H1 (cell line): ENCODE measurements at regions not wholly inside any gene's neighbourhood (a gene's known extent, or its start where the extent isn't known, plus 50 kb on each side); places are given as distances from the start of the nearest gene placed in this dataset.

Experiments used
- CTCF ChIA-PET: fragments of 300-600 bp; sonication (Branson Sonifier 250); formaldehyde crosslinking; loops from one replicate; lab custom pipeline; 2021; ENCODE audit not compliant: partially characterized antibody; lab: Charles Lee
- POLR2A ChIA-PET: fragments of 300-600 bp; sonication (Branson Sonifier 250); formaldehyde crosslinking; loops from one replicate; lab custom pipeline; 2021; ENCODE audit warnings: inconsistent platforms; ENCODE audit not compliant: partially characterized antibody; lab: Charles Lee
- DNase-seq, 2 experiments: peaks; one replicate each; pipeline versions ENCODE4 v3.0.0 to v3.0.0-alpha.2; 2010 to 2022; ENCODE audit warnings: low spot score in 2 of 2, low read depth in 1 of 2, mixed read lengths in 1 of 2
- FAIRE-seq: peaks from 2 replicates; lab custom pipeline; 2011; peaks lifted over from hg19 to GRCh38; lab: Jason Lieb, UNC
- H2AFZ ChIP-seq: 2 replicates; pipeline ENCODE4 v1.8.1; 2012; ENCODE audit warnings: low read length, inconsistent platforms
- H2AK5ac ChIP-seq: 2 replicates; pipeline ENCODE4 v1.6.1; 2013; ENCODE audit warnings: low read depth, low read length
- H2BK120ac ChIP-seq: replicated peaks from 2 replicates; pipeline ENCODE3; 2013; ENCODE audit warnings: low read depth, low read length, inconsistent platforms
- H2BK12ac ChIP-seq: 2 replicates; pipeline ENCODE4 v1.6.1; 2013; ENCODE audit warnings: low read depth, low read length
- H2BK15ac ChIP-seq: 2 replicates; pipeline ENCODE4 v1.6.1; 2013; ENCODE audit warnings: low read length
- H2BK20ac ChIP-seq: 2 replicates; pipeline ENCODE4 v1.6.1; 2013; ENCODE audit warnings: low read length
- H2BK5ac ChIP-seq: 2 replicates; pipeline ENCODE4 v1.6.1; 2013; ENCODE audit warnings: low read depth, low read length
- H3K14ac ChIP-seq: 2 replicates; pipeline ENCODE4 v1.6.1; 2013; ENCODE audit warnings: inconsistent platforms; ENCODE audit not compliant: insufficient read length
- H3K18ac ChIP-seq: 2 replicates; pipeline ENCODE4 v1.6.1; 2013; ENCODE audit warnings: low read length; ENCODE audit errors: extremely low read depth
- H3K23ac ChIP-seq: 2 replicates; pipeline ENCODE4 v1.6.1; 2013; ENCODE audit warnings: inconsistent platforms; ENCODE audit not compliant: insufficient read length
- H3K23me2 ChIP-seq: 2 replicates; pipeline ENCODE4 v1.6.1; 2013; ENCODE audit warnings: low read depth, low read length
- H3K27ac ChIP-seq: 2 replicates; pipeline ENCODE4 v1.6.1; 2011; ENCODE audit warnings: low read depth, low read length, inconsistent platforms
- H3K27me3 ChIP-seq, 4 experiments: replicated peaks in 1 of 4; 1 replicate in 1 of 4; 2 replicates in 3 of 4; pipeline versions ENCODE4 v1.6.1 to v1.8.1; 2011 to 2013; ENCODE audit warnings: low read length in 3 of 4, mild to moderate bottlenecking in 3 of 4, inconsistent platforms in 2 of 4, mixed read lengths in 2 of 4, moderate library complexity in 1 of 4; ENCODE audit not compliant: control insufficient read depth in 3 of 4, insufficient read depth in 3 of 4; ENCODE audit errors: extremely low read depth in 1 of 4
- H3K36me3 ChIP-seq, 4 experiments: 2 replicates each; pipeline versions ENCODE4 v1.6.1 to v1.8.1; 2011 to 2013; ENCODE audit warnings: mild to moderate bottlenecking in 4 of 4, low read length in 3 of 4, moderate library complexity in 2 of 4, control low read depth in 1 of 4, inconsistent platforms in 1 of 4; ENCODE audit not compliant: insufficient read depth in 4 of 4, control insufficient read depth in 2 of 4
- H3K4ac ChIP-seq: replicated peaks from 2 replicates; pipeline ENCODE3; 2013; ENCODE audit warnings: low read length, low read depth, mixed read lengths, inconsistent platforms; ENCODE audit not compliant: insufficient read length
- H3K4me1 ChIP-seq, 4 experiments: replicated peaks in 1 of 4; 1 replicate in 1 of 4; 2 replicates in 3 of 4; pipeline versions ENCODE4 v1.6.1 to v1.8.1; 2011 to 2013; ENCODE audit warnings: low read length in 3 of 4, inconsistent platforms in 2 of 4, mixed read lengths in 1 of 4; ENCODE audit not compliant: insufficient read depth in 4 of 4, control insufficient read depth in 3 of 4
- H3K4me2 ChIP-seq, 2 experiments: 2 replicates each; pipeline versions ENCODE4 v1.6.1 to v1.8.1; 2011 to 2013; ENCODE audit warnings: low read depth in 2 of 2, low read length in 2 of 2, control low read depth in 1 of 2, inconsistent platforms in 1 of 2, mild to moderate bottlenecking in 1 of 2; ENCODE audit not compliant: insufficient read depth in 1 of 2
- H3K4me3 ChIP-seq, 4 experiments: fragments of 200-600, 300-600 bp in 1 of 4; sonication (generic), shearing (Covaris generic), sonication (Bioruptor Twin) in 1 of 4; 2 replicates each; pipeline versions ENCODE4 v1.5.1 to v1.8.1; 2011 to 2016; ENCODE audit warnings: low read length in 4 of 4, low read depth in 3 of 4, control low read depth in 2 of 4, inconsistent platforms in 2 of 4, mild to moderate bottlenecking in 2 of 4, mixed read lengths in 1 of 4, moderate library complexity in 1 of 4; ENCODE audit not compliant: insufficient read depth in 2 of 4; ENCODE audit errors: extremely low read depth in 1 of 4
- H3K56ac ChIP-seq: replicated peaks from 2 replicates; pipeline ENCODE3; 2013; ENCODE audit warnings: low read depth, mild to moderate bottlenecking, mixed read lengths, low read length, inconsistent platforms; ENCODE audit not compliant: insufficient read length
- H3K79me1 ChIP-seq: 2 replicates; pipeline ENCODE4 v1.6.1; 2013; ENCODE audit warnings: low read depth, low read length, control low read depth
- H3K79me2 ChIP-seq, 2 experiments: 2 replicates each; pipeline versions ENCODE4 v1.6.1 to v1.8.1; 2012 to 2013; ENCODE audit warnings: low read length in 2 of 2, mild to moderate bottlenecking in 2 of 2, inconsistent platforms in 1 of 2; ENCODE audit not compliant: insufficient read depth in 2 of 2, control insufficient read depth in 1 of 2
- H3K9ac ChIP-seq, 4 experiments: replicated peaks in 1 of 4; 1 replicate in 1 of 4; 2 replicates in 3 of 4; pipeline versions ENCODE4 v1.6.1 to v1.8.1; 2011 to 2013; ENCODE audit warnings: low read depth in 3 of 4, low read length in 3 of 4, control low read depth in 2 of 4, mild to moderate bottlenecking in 2 of 4, moderate library complexity in 2 of 4, inconsistent platforms in 1 of 4; ENCODE audit errors: extremely low read depth in 1 of 4
- H3K9me3 ChIP-seq, 2 experiments: 2 replicates each; pipeline versions ENCODE4 v1.6.1 to v1.8.1; 2012 to 2013; ENCODE audit warnings: mild to moderate bottlenecking in 2 of 2, moderate library complexity in 2 of 2, control low read depth in 1 of 2, inconsistent platforms in 1 of 2, low read depth in 1 of 2, low read length in 1 of 2, mixed read lengths in 1 of 2; ENCODE audit not compliant: insufficient read depth in 2 of 2
- H4K20me1 ChIP-seq, 2 experiments: replicated peaks in 1 of 2; 2 replicates each; pipeline versions ENCODE3 to v1.8.1; 2011 to 2013; ENCODE audit warnings: inconsistent platforms in 2 of 2, low read length in 2 of 2, mild to moderate bottlenecking in 1 of 2; ENCODE audit not compliant: insufficient read depth in 2 of 2, control insufficient read depth in 1 of 2
- H4K5ac ChIP-seq: 2 replicates; pipeline ENCODE4 v1.6.1; 2013; ENCODE audit warnings: low read length, low read depth, mixed read lengths, inconsistent platforms; ENCODE audit not compliant: insufficient read length
- H4K8ac ChIP-seq: 2 replicates; pipeline ENCODE4 v1.8.0; 2013; ENCODE audit warnings: mild to moderate bottlenecking, moderate library complexity, low read length, inconsistent platforms; ENCODE audit not compliant: insufficient read depth; ENCODE audit errors: extremely low read depth
- H4K91ac ChIP-seq: replicated peaks from 2 replicates; pipeline ENCODE3; 2013; ENCODE audit warnings: low read length, mixed read lengths, inconsistent platforms; ENCODE audit not compliant: insufficient read length
- ATF3 ChIP-seq: IDR thresholded peaks from 2 replicates; pipeline ENCODE4 v1.6.1; 2011; ENCODE audit warnings: low read depth, mild to moderate bottlenecking, low read length; ENCODE audit not compliant: insufficient read depth
- BACH1 ChIP-seq: IDR thresholded peaks from 2 replicates; pipeline ENCODE4 v1.6.1; 2012; ENCODE audit warnings: low read length, improper control_type of control experiment
- CEBPB ChIP-seq: IDR thresholded peaks from 2 replicates; pipeline ENCODE4 v1.6.1; 2012; ENCODE audit warnings: low read depth, low read length
- CREB1 ChIP-seq: IDR thresholded peaks from 2 replicates; pipeline ENCODE4 v1.6.1; 2012; ENCODE audit warnings: inconsistent platforms
- E2F6 ChIP-seq: IDR thresholded peaks from 2 replicates; pipeline ENCODE4 v1.6.1; 2012; ENCODE audit warnings: inconsistent platforms
- EP300 ChIP-seq, 2 experiments: IDR thresholded peaks; 1 replicate in 1 of 2; 2 replicates in 1 of 2; pipeline ENCODE4 v1.6.1; 2011 to 2012; ENCODE audit warnings: low read depth in 2 of 2, low read length in 2 of 2, mild to moderate bottlenecking in 2 of 2, borderline replicate concordance in 1 of 2, inconsistent platforms in 1 of 2, moderate library complexity in 1 of 2
- HDAC2 ChIP-seq, 2 experiments: fragments of 300-600 bp in 1 of 2; sonication (generic) in 1 of 2; IDR thresholded peaks; 2 replicates each; pipeline ENCODE4 v1.6.1; 2011 to 2012; ENCODE audit warnings: low read depth in 2 of 2, low read length in 2 of 2, mild to moderate bottlenecking in 2 of 2, moderate library complexity in 2 of 2, borderline replicate concordance in 1 of 2, inconsistent platforms in 1 of 2
- JUN ChIP-seq: IDR thresholded peaks from 2 replicates; pipeline ENCODE4 v1.6.1; 2011; ENCODE audit warnings: low read depth, mild to moderate bottlenecking, improper control_type of control experiment, low read length
- MAFK ChIP-seq: IDR thresholded peaks from 2 replicates; pipeline ENCODE4 v1.6.1; 2012; ENCODE audit warnings: low read depth, mild to moderate bottlenecking, improper control_type of control experiment, low read length
- RFX5 ChIP-seq: IDR thresholded peaks from 2 replicates; pipeline ENCODE4 v1.6.1; 2011; ENCODE audit warnings: low read depth, low read length, improper control_type of control experiment, borderline replicate concordance
- SIRT6 ChIP-seq: IDR thresholded peaks from one replicate; pipeline ENCODE4 v1.7.1; 2012; ENCODE audit warnings: low read length, inconsistent platforms
- SP2 ChIP-seq: IDR thresholded peaks from 2 replicates; pipeline ENCODE4 v1.6.1; 2012; ENCODE audit warnings: mild to moderate bottlenecking, low read length, inconsistent platforms
- SP4 ChIP-seq: IDR thresholded peaks from 2 replicates; pipeline ENCODE4 v1.6.1; 2012; ENCODE audit warnings: low read length, inconsistent platforms
- SUZ12 ChIP-seq: fragments of 200-600 bp; sonication (generic); IDR thresholded peaks from 2 replicates; pipeline ENCODE4 v1.6.1; 2012; ENCODE audit warnings: mild to moderate bottlenecking, inconsistent platforms, low read length, moderate library complexity, mixed read lengths
- YY1 ChIP-seq: IDR thresholded peaks from 2 replicates; pipeline ENCODE4 v1.6.1; 2011; ENCODE audit warnings: low read depth, mild to moderate bottlenecking, low read length
- ZNF274 ChIP-seq: IDR thresholded peaks from 2 replicates; pipeline ENCODE4 v1.7.0; 2012; ENCODE audit warnings: low read length, borderline replicate concordance; ENCODE audit errors: extremely low read depth

GRCh38 chr7:93810561-93810960 is 80.0 kb downstream of the TFPI2 start:
- Histone ChIP-seq H3K36me3 (no peaks in the 10 kb centered on the region), H3K18ac (no peak overlapping the region), H3K9ac (no peak overlapping the region), H2BK12ac (no peak overlapping the region), H3K4me3 (no peak overlapping the region), H4K8ac (no peak overlapping the region), H3K4me1 (no peaks in the 10 kb centered on the region), H2BK5ac (no peak overlapping the region), H3K4me2 (no peak overlapping the region), H3K14ac (no peak overlapping the region), H3K23me2 (no peaks in the 10 kb centered on the region), H3K27ac (no peak overlapping the region), H3K56ac (no peak overlapping the region), H4K5ac (no peak overlapping the region), H4K91ac (no peak overlapping the region), H2BK20ac (no peak overlapping the region), H3K79me2 (no peaks in the 10 kb centered on the region), H2BK15ac (no peak overlapping the region), H3K9me3 (no peaks in the 10 kb centered on the region), H3K4ac (no peak overlapping the region), H2AK5ac (no peak overlapping the region), H3K79me1 (no peaks in the 10 kb centered on the region), H4K20me1 (no peaks in the 10 kb centered on the region), H2BK120ac (no peak overlapping the region), H3K23ac (no peak overlapping the region), H3K27me3 (no peaks in the 10 kb centered on the region), H2AFZ (no peak overlapping the region)
- DNase-seq = no peak
- ChIA-PET POLR2A (no interaction called here), CTCF (interaction anchor here (1.0 to 1.7 kb wide), 4 partner anchors 12 to 188 kb away, joined by 3 to 5 read pairs (median 3); partner anchors contain the start of gene TFPI2)
- no peak for FAIRE-seq
- no peak for TF ChIP-seq E2F6
- no peak for TF ChIP-seq MAFK
- TF ChIP-seq JUN = no peak
- no peak for TF ChIP-seq ZNF274
- TF ChIP-seq ATF3 = no peak
- TF ChIP-seq BACH1 = no peak
- no peak for TF ChIP-seq EP300 (IDR thresholded peaks at IDR 0.05; ENCODE audit: borderline replicate concordance in 1 of 2, low read depth in 2 of 2, low read length in 2 of 2)
- no peak for TF ChIP-seq SUZ12
- no peak for TF ChIP-seq CEBPB
- no peak for TF ChIP-seq SP4
- no peak for TF ChIP-seq SP2
- no peak for TF ChIP-seq SIRT6
- no peak for TF ChIP-seq HDAC2 (IDR thresholded peaks at IDR 0.05; ENCODE audit: borderline replicate concordance in 1 of 2, low read depth in 2 of 2, low read length in 2 of 2)
- TF ChIP-seq YY1 = no peak
- TF ChIP-seq CREB1 = no peak
- no peak for TF ChIP-seq RFX5
